WTC11 (cell line): ENCODE measurements at regions not wholly inside any gene's neighbourhood (a gene's known extent, or its start where the extent isn't known, plus 50 kb on each side); places are given as distances from the start of the nearest gene placed in this dataset.

Experiments
- ATAC-seq: fragments of 200-7000 bp; cut with Tn5 transposase; 2 replicates; pipeline ENCODE4 v1.10.0; 2021; ENCODE audit warnings: mild to moderate bottlenecking, moderate library complexity
- CTCF ChIA-PET: fragments of 300-600 bp; sonication (Branson Sonifier 250); formaldehyde crosslinking; loops from one replicate; lab custom pipeline; 2021; ENCODE audit warnings: antibody characterized with exemption; lab: Charles Lee
- POLR2A ChIA-PET: fragments of 350-600 bp; sonication (Branson Sonifier 250); formaldehyde crosslinking; loops from one replicate; lab custom pipeline; 2021; ENCODE audit warnings: antibody characterized with exemption; lab: Charles Lee
- DNase-seq: peaks from one replicate; pipeline ENCODE4 v3.0.0; 2021; ENCODE audit warnings: low spot score
- H3K27ac Mint-ChIP-seq: 2 replicates; pipeline ENCODE4 v1.8.0; 2021; ENCODE audit warnings: mixed read lengths
- H3K27me3 Mint-ChIP-seq: 2 replicates; pipeline ENCODE4 v1.8.0; 2021; ENCODE audit warnings: low read depth, mild to moderate bottlenecking, moderate library complexity, mixed read lengths
- H3K36me3 Mint-ChIP-seq: 2 replicates; pipeline ENCODE4 v1.8.0; 2021; ENCODE audit warnings: mixed read lengths
- H3K4me1 Mint-ChIP-seq: 2 replicates; pipeline ENCODE4 v1.8.0; 2022; ENCODE audit warnings: mixed read lengths
- H3K4me3 Mint-ChIP-seq: 2 replicates; pipeline ENCODE4 v1.8.0; 2021; ENCODE audit warnings: mild to moderate bottlenecking, moderate library complexity, mixed read lengths
- H3K9me3 Mint-ChIP-seq: 2 replicates; pipeline ENCODE4 v1.8.0; 2021; ENCODE audit warnings: mixed read lengths
- EMX1 ChIP-seq: fragments of 250-450 bp; sonication (Bioruptor Pico); IDR thresholded peaks from 2 replicates; pipeline ENCODE4 v1.8.0; 2021; ENCODE audit warnings: mild to moderate bottlenecking
- FOXP1 ChIP-seq: sonication (generic); formaldehyde crosslinking; IDR thresholded peaks from 2 replicates; pipeline ENCODE4 v1.8.0; 2022; ENCODE audit warnings: missing genetic modification reagents, mild to moderate bottlenecking, moderate library complexity, borderline replicate concordance
- GABPB1 ChIP-seq: sonication (generic); formaldehyde crosslinking; IDR thresholded peaks from 2 replicates; pipeline ENCODE4 v1.8.1; 2023; ENCODE audit warnings: mild to moderate bottlenecking, missing genetic modification reagents
- IRF2 ChIP-seq: sonication (generic); formaldehyde crosslinking; IDR thresholded peaks from 2 replicates; pipeline ENCODE4 v1.8.0; 2022; ENCODE audit warnings: low read depth, missing genetic modification reagents, borderline replicate concordance
- JAZF1 ChIP-seq: fragments of 250-450 bp; sonication (Bioruptor Pico); IDR thresholded peaks from 2 replicates; pipeline ENCODE4 v1.9.0; 2021; ENCODE audit warnings: moderate library complexity, mild to moderate bottlenecking, inconsistent platforms
- NFYB ChIP-seq: sonication (generic); formaldehyde crosslinking; conservative IDR thresholded peaks from 2 replicates; pipeline ENCODE4 v1.8.0; 2022; ENCODE audit warnings: low read depth, missing genetic modification reagents
- SOX15 ChIP-seq: fragments of 250-450 bp; sonication (Bioruptor Pico); IDR thresholded peaks from 2 replicates; pipeline ENCODE4 v1.9.0; 2021; ENCODE audit warnings: mild to moderate bottlenecking
- TEAD4 ChIP-seq: sonication (generic); formaldehyde crosslinking; IDR thresholded peaks from 2 replicates; pipeline ENCODE4 v1.8.0; 2022; ENCODE audit warnings: mild to moderate bottlenecking, missing genetic modification reagents
- ZBTB21 ChIP-seq: sonication (generic); formaldehyde crosslinking; IDR thresholded peaks from 2 replicates; pipeline ENCODE4 v1.8.1; 2023; ENCODE audit warnings: mild to moderate bottlenecking, missing genetic modification reagents, borderline replicate concordance
- ZNF263 ChIP-seq: sonication (generic); formaldehyde crosslinking; IDR thresholded peaks from 2 replicates; pipeline ENCODE4 v1.8.1; 2022; ENCODE audit warnings: low read depth, mild to moderate bottlenecking, moderate library complexity, missing genetic modification reagents
- ZNF671 ChIP-seq: fragments of 250-450 bp; sonication (Bioruptor Pico); IDR thresholded peaks from 2 replicates; pipeline ENCODE4 v1.8.0; 2021; ENCODE audit warnings: mild to moderate bottlenecking
- TF ChIP-seq, protein P1 (sequence below): sonication (generic); formaldehyde crosslinking; IDR thresholded peaks from 2 replicates; pipeline ENCODE4 v1.8.1; 2022; ENCODE audit warnings: mild to moderate bottlenecking, missing genetic modification reagents, moderate library complexity, borderline replicate concordance
- TF ChIP-seq, protein P2 (sequence below): fragments of 250-450 bp; sonication (Bioruptor Pico); IDR thresholded peaks from 2 replicates; pipeline ENCODE4 v1.9.0; 2021; ENCODE audit warnings: mild to moderate bottlenecking
- TF ChIP-seq, protein P3 (sequence below): sonication (generic); formaldehyde crosslinking; IDR thresholded peaks from 2 replicates; pipeline ENCODE4 v1.8.0; 2022; ENCODE audit warnings: mild to moderate bottlenecking, missing genetic modification reagents
- TF ChIP-seq, protein P4 (sequence below): sonication (generic); formaldehyde crosslinking; IDR thresholded peaks from 2 replicates; pipeline ENCODE4 v1.8.1; 2023; ENCODE audit warnings: mild to moderate bottlenecking, missing genetic modification reagents
- TF ChIP-seq, protein P5 (sequence below): sonication (generic); formaldehyde crosslinking; IDR thresholded peaks from 2 replicates; pipeline ENCODE4 v1.8.0; 2023; ENCODE audit warnings: missing genetic modification reagents
- TF ChIP-seq, protein P6 (sequence below): sonication (generic); formaldehyde crosslinking; IDR thresholded peaks from 2 replicates; pipeline ENCODE4 v1.8.1; 2023; ENCODE audit warnings: mild to moderate bottlenecking, missing genetic modification reagents
- TF ChIP-seq, protein P7 (sequence below): sonication (generic); formaldehyde crosslinking; IDR thresholded peaks from 2 replicates; pipeline ENCODE4 v1.8.1; 2022; ENCODE audit warnings: mild to moderate bottlenecking, moderate library complexity, missing genetic modification reagents

DNA sequence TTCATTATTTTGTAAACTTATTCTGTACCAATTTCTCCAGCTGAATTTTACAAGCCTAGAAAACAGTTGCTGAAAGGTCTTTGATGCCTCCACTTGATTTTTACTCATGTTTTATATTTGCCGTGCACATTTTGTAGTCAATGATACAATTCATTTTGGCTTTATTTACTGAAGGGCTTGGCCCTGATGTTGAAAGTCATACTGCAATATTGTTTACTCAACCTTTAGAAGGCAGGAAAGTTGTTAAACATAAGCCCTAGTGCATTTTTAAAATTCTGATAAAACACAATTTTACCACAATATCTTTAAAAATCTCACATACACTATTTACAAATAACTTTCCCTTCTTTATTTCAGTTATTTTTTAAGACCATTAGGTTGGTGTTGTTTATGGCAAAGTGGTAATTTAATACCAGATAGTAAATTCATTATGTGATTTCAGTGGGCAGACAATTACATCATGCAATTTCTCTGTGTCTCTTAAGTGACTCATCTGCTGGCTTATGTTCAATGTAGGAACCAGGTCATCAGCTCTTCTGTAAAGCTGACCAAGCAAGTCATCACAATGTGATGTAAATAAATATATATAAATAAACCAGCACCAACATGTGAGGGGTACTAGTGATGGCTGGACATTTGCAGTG lies 121.1 kb upstream of the SLC35B3 start:
- H3K27ac Mint-ChIP-seq: no peak overlapping the region
- ATAC-seq (no peak), DNase-seq (no peak)
- H3K27me3 Mint-ChIP-seq: no peaks in the 10 kb centered on the region
- no peaks in the 10 kb centered on the region for H3K36me3 Mint-ChIP-seq
- ChIA-PET POLR2A (no interaction called here), CTCF (no interaction called here)
- peaks cover 4% of the 10 kb centered on the region; the same call in 1 of the 2 replicates for H3K4me1 Mint-ChIP-seq
- H3K4me3 Mint-ChIP-seq: no peak overlapping the region
- TF ChIP-seq, protein P1, sequence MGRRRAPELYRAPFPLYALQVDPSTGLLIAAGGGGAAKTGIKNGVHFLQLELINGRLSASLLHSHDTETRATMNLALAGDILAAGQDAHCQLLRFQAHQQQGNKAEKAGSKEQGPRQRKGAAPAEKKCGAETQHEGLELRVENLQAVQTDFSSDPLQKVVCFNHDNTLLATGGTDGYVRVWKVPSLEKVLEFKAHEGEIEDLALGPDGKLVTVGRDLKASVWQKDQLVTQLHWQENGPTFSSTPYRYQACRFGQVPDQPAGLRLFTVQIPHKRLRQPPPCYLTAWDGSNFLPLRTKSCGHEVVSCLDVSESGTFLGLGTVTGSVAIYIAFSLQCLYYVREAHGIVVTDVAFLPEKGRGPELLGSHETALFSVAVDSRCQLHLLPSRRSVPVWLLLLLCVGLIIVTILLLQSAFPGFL (CRISPR knock-in tag): no peak
- TF ChIP-seq GABPB1 (CRISPR knock-in tag) (peak; percentile 85), ZBTB21 (CRISPR knock-in tag) (no peak)
- no peaks in the 10 kb centered on the region for H3K9me3 Mint-ChIP-seq

DNA sequence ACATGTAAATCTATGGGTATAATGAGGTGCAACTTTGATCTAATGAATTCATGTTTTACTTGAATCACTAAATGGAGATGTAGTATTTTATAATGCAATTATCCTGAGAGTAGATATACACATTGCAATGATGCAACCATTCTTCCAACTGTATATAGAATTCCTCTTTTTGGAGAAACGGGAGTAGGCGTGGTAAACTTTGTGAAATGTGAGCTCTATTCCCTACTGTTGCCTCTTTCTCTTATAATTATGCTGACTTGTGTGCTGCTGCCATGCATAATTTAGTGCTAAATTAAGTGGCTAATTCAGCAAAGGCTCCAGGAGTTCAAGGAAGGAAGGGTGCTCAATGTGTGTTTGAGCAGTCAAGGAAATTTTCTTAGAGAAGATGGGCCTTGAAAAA lies 116.6 kb upstream of the SLC35B3 start:
- Mint-ChIP-seq H3K9me3 (no peaks in the 10 kb centered on the region), H3K27me3 (no peaks in the 10 kb centered on the region), H3K4me1 (peaks cover 7% of the 10 kb centered on the region; the same call in 1 of the 2 replicates), H3K4me3 (no peak overlapping the region), H3K36me3 (no peaks in the 10 kb centered on the region), H3K27ac (no peak overlapping the region)
- POLR2A ChIA-PET: no interaction called here
- DNase-seq (no peak), ATAC-seq (no peak)
- CTCF ChIA-PET: interaction anchor here (0.5 kb wide), 1 partner anchor 63 kb away, joined by 4 read pairs; no protein-coding TSS in a partner anchor
- TF ChIP-seq, protein P2, sequence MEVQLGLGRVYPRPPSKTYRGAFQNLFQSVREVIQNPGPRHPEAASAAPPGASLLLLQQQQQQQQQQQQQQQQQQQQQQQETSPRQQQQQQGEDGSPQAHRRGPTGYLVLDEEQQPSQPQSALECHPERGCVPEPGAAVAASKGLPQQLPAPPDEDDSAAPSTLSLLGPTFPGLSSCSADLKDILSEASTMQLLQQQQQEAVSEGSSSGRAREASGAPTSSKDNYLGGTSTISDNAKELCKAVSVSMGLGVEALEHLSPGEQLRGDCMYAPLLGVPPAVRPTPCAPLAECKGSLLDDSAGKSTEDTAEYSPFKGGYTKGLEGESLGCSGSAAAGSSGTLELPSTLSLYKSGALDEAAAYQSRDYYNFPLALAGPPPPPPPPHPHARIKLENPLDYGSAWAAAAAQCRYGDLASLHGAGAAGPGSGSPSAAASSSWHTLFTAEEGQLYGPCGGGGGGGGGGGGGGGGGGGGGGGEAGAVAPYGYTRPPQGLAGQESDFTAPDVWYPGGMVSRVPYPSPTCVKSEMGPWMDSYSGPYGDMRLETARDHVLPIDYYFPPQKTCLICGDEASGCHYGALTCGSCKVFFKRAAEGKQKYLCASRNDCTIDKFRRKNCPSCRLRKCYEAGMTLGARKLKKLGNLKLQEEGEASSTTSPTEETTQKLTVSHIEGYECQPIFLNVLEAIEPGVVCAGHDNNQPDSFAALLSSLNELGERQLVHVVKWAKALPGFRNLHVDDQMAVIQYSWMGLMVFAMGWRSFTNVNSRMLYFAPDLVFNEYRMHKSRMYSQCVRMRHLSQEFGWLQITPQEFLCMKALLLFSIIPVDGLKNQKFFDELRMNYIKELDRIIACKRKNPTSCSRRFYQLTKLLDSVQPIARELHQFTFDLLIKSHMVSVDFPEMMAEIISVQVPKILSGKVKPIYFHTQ (CRISPR knock-in tag): no peak
- TF ChIP-seq EMX1 (CRISPR knock-in tag): no peak
- no peak for TF ChIP-seq ZNF671
- TF ChIP-seq JAZF1 (CRISPR knock-in tag): no peak
- no peak for TF ChIP-seq ZBTB21 (CRISPR knock-in tag)
- TF ChIP-seq SOX15 (CRISPR knock-in tag): no peak
- TF ChIP-seq ZNF263: no peak
- TF ChIP-seq, protein P3, sequence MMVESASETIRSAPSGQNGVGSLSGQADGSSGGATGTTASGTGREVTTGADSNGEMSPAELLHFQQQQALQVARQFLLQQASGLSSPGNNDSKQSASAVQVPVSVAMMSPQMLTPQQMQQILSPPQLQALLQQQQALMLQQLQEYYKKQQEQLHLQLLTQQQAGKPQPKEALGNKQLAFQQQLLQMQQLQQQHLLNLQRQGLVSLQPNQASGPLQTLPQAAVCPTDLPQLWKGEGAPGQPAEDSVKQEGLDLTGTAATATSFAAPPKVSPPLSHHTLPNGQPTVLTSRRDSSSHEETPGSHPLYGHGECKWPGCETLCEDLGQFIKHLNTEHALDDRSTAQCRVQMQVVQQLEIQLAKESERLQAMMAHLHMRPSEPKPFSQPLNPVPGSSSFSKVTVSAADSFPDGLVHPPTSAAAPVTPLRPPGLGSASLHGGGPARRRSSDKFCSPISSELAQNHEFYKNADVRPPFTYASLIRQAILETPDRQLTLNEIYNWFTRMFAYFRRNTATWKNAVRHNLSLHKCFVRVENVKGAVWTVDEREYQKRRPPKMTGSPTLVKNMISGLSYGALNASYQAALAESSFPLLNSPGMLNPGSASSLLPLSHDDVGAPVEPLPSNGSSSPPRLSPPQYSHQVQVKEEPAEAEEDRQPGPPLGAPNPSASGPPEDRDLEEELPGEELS (CRISPR knock-in tag): no peak

DNA sequence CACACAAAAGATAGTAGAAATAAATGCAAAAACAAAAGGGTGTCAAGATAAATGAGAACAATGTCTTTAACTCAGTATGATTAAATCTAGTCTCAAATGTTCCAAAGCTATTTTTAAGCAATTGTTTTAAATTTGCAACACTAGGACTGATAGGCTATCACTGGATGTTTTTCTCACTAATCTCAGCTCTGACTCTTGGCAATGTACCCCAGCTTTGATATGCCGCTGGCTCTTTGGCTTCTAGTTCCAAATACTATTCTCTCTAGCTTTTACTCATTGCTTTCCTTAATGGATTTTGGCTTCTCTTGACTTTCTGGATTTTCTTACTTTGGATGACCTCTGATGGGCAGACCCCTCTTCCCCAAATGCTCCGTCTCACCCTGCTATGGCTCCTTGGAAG lies 116.0 kb upstream of the SLC35B3 start:
- H3K4me1 Mint-ChIP-seq: peaks cover 7% of the 10 kb centered on the region; the same call in 1 of the 2 replicates
- POLR2A ChIA-PET: interaction anchor here (0.6 kb wide), 1 partner anchor 166 kb away, joined by 3 read pairs; no protein-coding TSS in a partner anchor
- TF ChIP-seq, protein P4, sequence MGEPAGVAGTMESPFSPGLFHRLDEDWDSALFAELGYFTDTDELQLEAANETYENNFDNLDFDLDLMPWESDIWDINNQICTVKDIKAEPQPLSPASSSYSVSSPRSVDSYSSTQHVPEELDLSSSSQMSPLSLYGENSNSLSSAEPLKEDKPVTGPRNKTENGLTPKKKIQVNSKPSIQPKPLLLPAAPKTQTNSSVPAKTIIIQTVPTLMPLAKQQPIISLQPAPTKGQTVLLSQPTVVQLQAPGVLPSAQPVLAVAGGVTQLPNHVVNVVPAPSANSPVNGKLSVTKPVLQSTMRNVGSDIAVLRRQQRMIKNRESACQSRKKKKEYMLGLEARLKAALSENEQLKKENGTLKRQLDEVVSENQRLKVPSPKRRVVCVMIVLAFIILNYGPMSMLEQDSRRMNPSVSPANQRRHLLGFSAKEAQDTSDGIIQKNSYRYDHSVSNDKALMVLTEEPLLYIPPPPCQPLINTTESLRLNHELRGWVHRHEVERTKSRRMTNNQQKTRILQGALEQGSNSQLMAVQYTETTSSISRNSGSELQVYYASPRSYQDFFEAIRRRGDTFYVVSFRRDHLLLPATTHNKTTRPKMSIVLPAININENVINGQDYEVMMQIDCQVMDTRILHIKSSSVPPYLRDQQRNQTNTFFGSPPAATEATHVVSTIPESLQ (CRISPR knock-in tag): no peak
- TF ChIP-seq TEAD4 (CRISPR knock-in tag) (no peak), NFYB (no peak), ZBTB21 (CRISPR knock-in tag) (no peak), FOXP1 (no peak), IRF2 (no peak), EMX1 (CRISPR knock-in tag) (no peak)
- TF ChIP-seq, protein P5, sequence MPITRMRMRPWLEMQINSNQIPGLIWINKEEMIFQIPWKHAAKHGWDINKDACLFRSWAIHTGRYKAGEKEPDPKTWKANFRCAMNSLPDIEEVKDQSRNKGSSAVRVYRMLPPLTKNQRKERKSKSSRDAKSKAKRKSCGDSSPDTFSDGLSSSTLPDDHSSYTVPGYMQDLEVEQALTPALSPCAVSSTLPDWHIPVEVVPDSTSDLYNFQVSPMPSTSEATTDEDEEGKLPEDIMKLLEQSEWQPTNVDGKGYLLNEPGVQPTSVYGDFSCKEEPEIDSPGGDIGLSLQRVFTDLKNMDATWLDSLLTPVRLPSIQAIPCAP (CRISPR knock-in tag): no peak
- TF ChIP-seq, protein P6, sequence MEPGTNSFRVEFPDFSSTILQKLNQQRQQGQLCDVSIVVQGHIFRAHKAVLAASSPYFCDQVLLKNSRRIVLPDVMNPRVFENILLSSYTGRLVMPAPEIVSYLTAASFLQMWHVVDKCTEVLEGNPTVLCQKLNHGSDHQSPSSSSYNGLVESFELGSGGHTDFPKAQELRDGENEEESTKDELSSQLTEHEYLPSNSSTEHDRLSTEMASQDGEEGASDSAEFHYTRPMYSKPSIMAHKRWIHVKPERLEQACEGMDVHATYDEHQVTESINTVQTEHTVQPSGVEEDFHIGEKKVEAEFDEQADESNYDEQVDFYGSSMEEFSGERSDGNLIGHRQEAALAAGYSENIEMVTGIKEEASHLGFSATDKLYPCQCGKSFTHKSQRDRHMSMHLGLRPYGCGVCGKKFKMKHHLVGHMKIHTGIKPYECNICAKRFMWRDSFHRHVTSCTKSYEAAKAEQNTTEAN (CRISPR knock-in tag): no peak
- TF ChIP-seq, protein P7, sequence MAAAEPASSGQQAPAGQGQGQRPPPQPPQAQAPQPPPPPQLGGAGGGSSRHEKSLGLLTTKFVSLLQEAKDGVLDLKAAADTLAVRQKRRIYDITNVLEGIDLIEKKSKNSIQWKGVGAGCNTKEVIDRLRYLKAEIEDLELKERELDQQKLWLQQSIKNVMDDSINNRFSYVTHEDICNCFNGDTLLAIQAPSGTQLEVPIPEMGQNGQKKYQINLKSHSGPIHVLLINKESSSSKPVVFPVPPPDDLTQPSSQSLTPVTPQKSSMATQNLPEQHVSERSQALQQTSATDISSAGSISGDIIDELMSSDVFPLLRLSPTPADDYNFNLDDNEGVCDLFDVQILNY (CRISPR knock-in tag): no peak
- TF ChIP-seq, all 79 proteins: peak for 0
- CTCF ChIA-PET: interaction anchor here (0.5 kb wide), 1 partner anchor 63 kb away, joined by 4 read pairs; no protein-coding TSS in a partner anchor
- Mint-ChIP-seq H3K4me3 (no peak overlapping the region), H3K27ac (no peak overlapping the region), H3K27me3 (no peaks in the 10 kb centered on the region), H3K9me3 (no peaks in the 10 kb centered on the region), H3K36me3 (no peaks in the 10 kb centered on the region)
- no peak for ATAC-seq
- DNase-seq: no peak
